H9 (cell line): ENCODE measurements at regions not wholly inside any gene's neighbourhood (a gene's known extent, or its start where the extent isn't known, plus 50 kb on each side); places are given as distances from the start of the nearest gene placed in this dataset.

Source experiments
- DNase-seq: peaks from one replicate; pipeline ENCODE4 v3.0.0-alpha.2; 2017
- H2AFZ ChIP-seq: one replicate; pipeline ENCODE4 v1.6.1; 2013; ENCODE audit warnings: mild to moderate bottlenecking, low read length, control low read depth, moderate library complexity
- H2AK5ac ChIP-seq: 2 replicates; pipeline ENCODE4 v1.6.1; 2013; ENCODE audit warnings: low read length, control low read depth, mixed read lengths; ENCODE audit not compliant: insufficient read length
- H2BK120ac ChIP-seq: one replicate; pipeline ENCODE4 v1.6.1; 2013; ENCODE audit warnings: low read depth, mild to moderate bottlenecking, low read length, control low read depth, inconsistent platforms; ENCODE audit not compliant: poor library complexity, severe bottlenecking
- H2BK12ac ChIP-seq: 2 replicates; pipeline ENCODE4 v1.6.1; 2013; ENCODE audit warnings: low read length, control low read depth, mixed read lengths, low read depth; ENCODE audit not compliant: insufficient read length
- H2BK15ac ChIP-seq: 2 replicates; pipeline ENCODE4 v1.6.1; 2013; ENCODE audit warnings: low read depth, low read length, control low read depth
- H2BK20ac ChIP-seq: one replicate; pipeline ENCODE4 v1.6.1; 2013; ENCODE audit warnings: low read depth, mild to moderate bottlenecking, low read length, control low read depth, inconsistent platforms; ENCODE audit not compliant: poor library complexity, severe bottlenecking
- H2BK5ac ChIP-seq: 2 replicates; pipeline ENCODE4 v1.6.1; 2013; ENCODE audit warnings: low read length, control low read depth, mixed read lengths; ENCODE audit not compliant: insufficient read length
- H3K14ac ChIP-seq: 2 replicates; pipeline ENCODE4 v1.6.1; 2013; ENCODE audit warnings: low read length, control low read depth; ENCODE audit not compliant: insufficient read depth
- H3K18ac ChIP-seq: 2 replicates; pipeline ENCODE4 v1.6.1; 2013; ENCODE audit warnings: low read depth, mild to moderate bottlenecking, mixed read lengths, low read length, control low read depth; ENCODE audit not compliant: insufficient read length
- H3K23ac ChIP-seq: 2 replicates; pipeline ENCODE4 v1.6.1; 2013; ENCODE audit warnings: low read length, control low read depth, mixed read lengths, low read depth; ENCODE audit not compliant: insufficient read length
- H3K23me2 ChIP-seq: 2 replicates; pipeline ENCODE4 v1.6.1; 2013; ENCODE audit warnings: low read depth, mild to moderate bottlenecking, mixed read lengths, low read length, control low read depth; ENCODE audit not compliant: insufficient read length, poor library complexity, severe bottlenecking
- H3K27ac ChIP-seq: 2 replicates; pipeline ENCODE4 v1.5.1; 2013; ENCODE audit warnings: low read length, control low read depth, mixed read lengths, low read depth; ENCODE audit not compliant: insufficient read length
- H3K27me3 ChIP-seq: 2 replicates; pipeline ENCODE4 v1.6.1; 2013; ENCODE audit warnings: low read length, control low read depth, inconsistent platforms; ENCODE audit not compliant: insufficient read depth
- H3K4ac ChIP-seq: 2 replicates; pipeline ENCODE4 v1.6.1; 2013; ENCODE audit warnings: low read depth, mild to moderate bottlenecking, control low read depth, inconsistent platforms, low read length, moderate library complexity
- H3K4me1 ChIP-seq: 2 replicates; pipeline ENCODE4 v1.6.1; 2013; ENCODE audit warnings: low read length, control low read depth, inconsistent platforms; ENCODE audit not compliant: insufficient read depth
- H3K4me2 ChIP-seq: 2 replicates; pipeline ENCODE4 v1.6.1; 2013; ENCODE audit warnings: low read length, control low read depth, mixed read lengths; ENCODE audit not compliant: insufficient read length, insufficient read depth
- H3K56ac ChIP-seq: 2 replicates; pipeline ENCODE4 v1.6.1; 2013; ENCODE audit warnings: low read depth, mild to moderate bottlenecking, mixed read lengths, low read length, control low read depth; ENCODE audit not compliant: insufficient read length
- H3K79me1 ChIP-seq: 2 replicates; pipeline ENCODE4 v1.6.1; 2013; ENCODE audit warnings: low read depth, mild to moderate bottlenecking, moderate library complexity, low read length, control low read depth, inconsistent platforms; ENCODE audit not compliant: insufficient read depth, poor library complexity, severe bottlenecking
- H3K79me2 ChIP-seq: 2 replicates; pipeline ENCODE4 v1.6.1; 2013; ENCODE audit warnings: low read length, control low read depth, inconsistent platforms; ENCODE audit not compliant: insufficient read depth
- H3K9ac ChIP-seq: 2 replicates; pipeline ENCODE4 v1.6.1; 2013; ENCODE audit warnings: low read length, control low read depth, mixed read lengths; ENCODE audit not compliant: insufficient read length; ENCODE audit errors: extremely low read depth
- H3K9me3 ChIP-seq: one replicate; pipeline ENCODE4 v1.6.1; 2013; ENCODE audit warnings: low read depth, low read length, inconsistent platforms; ENCODE audit not compliant: control insufficient read depth
- H3T11ph ChIP-seq: one replicate; pipeline ENCODE4 v1.6.1; 2013; ENCODE audit warnings: mild to moderate bottlenecking, low read length, control low read depth, inconsistent platforms
- H4K20me1 ChIP-seq: one replicate; pipeline ENCODE4 v1.6.1; 2013; ENCODE audit not compliant: control insufficient read depth, insufficient read length, insufficient read depth
- H4K5ac ChIP-seq: 2 replicates; pipeline ENCODE4 v1.6.1; 2013; ENCODE audit warnings: low read depth, mild to moderate bottlenecking, mixed read lengths, low read length, control low read depth; ENCODE audit not compliant: insufficient read length
- H4K8ac ChIP-seq: replicated peaks from 2 replicates; pipeline ENCODE4 v1.6.1; 2013; ENCODE audit warnings: low read length, control low read depth, mixed read lengths, low read depth; ENCODE audit not compliant: insufficient read length
- H4K91ac ChIP-seq: 2 replicates; pipeline ENCODE4 v1.6.1; 2013; ENCODE audit warnings: low read depth, mild to moderate bottlenecking, moderate library complexity, mixed read lengths, low read length, control low read depth; ENCODE audit not compliant: insufficient read length
- H3K27ac Mint-ChIP-seq, 3 experiments: 2 replicates in 2 of 3; 3 replicates in 1 of 3; pipeline ENCODE4 v1.8.0; 2020 to 2021; ENCODE audit warnings: mixed read lengths in 3 of 3, mild to moderate bottlenecking in 1 of 3, moderate library complexity in 1 of 3
- H3K27me3 Mint-ChIP-seq: 2 replicates; pipeline ENCODE4 v1.8.0; 2021; ENCODE audit warnings: low read depth, mild to moderate bottlenecking, moderate library complexity, mixed read lengths
- H3K36me3 Mint-ChIP-seq, 3 experiments: 2 replicates in 2 of 3; 3 replicates in 1 of 3; pipeline ENCODE4 v1.8.0; 2020 to 2021; ENCODE audit warnings: low read depth in 3 of 3, mixed read lengths in 3 of 3; ENCODE audit not compliant: insufficient read depth in 1 of 3
- H3K4me1 Mint-ChIP-seq, 2 experiments: 2 replicates each; pipeline ENCODE4 v1.8.0; 2020; ENCODE audit warnings: mixed read lengths in 2 of 2
- H3K4me3 Mint-ChIP-seq, 2 experiments: 2 replicates in 1 of 2; 3 replicates in 1 of 2; pipeline ENCODE4 v1.8.0; 2020 to 2021; ENCODE audit warnings: mild to moderate bottlenecking in 2 of 2, mixed read lengths in 2 of 2, moderate library complexity in 1 of 2
- H3K9me3 Mint-ChIP-seq, 2 experiments: 2 replicates in 1 of 2; 3 replicates in 1 of 2; pipeline ENCODE4 v1.8.0; 2020; ENCODE audit warnings: mild to moderate bottlenecking in 2 of 2, mixed read lengths in 2 of 2, moderate library complexity in 1 of 2
- WGBS: extraction: QIAGEN DNeasy Blood & Tissue Kit; methylation state at CpG from one replicate; pipeline ENCODE4 v1.1.7; 2013; ENCODE audit warnings: missing lambda C conversion rate, low lambda C conversion rate, mixed read lengths; ENCODE audit not compliant: insufficient read length; ENCODE audit errors: extremely low coverage; 5-methylcytosine and 5-hydroxymethylcytosine counted together
- TF ChIP-seq, protein P1 (sequence below): fragments of 200-600 bp; sonication (generic); conservative IDR thresholded peaks from 3 replicates; pipeline ENCODE4 v1.8.0; 2021; ENCODE audit warnings: antibody characterized with exemption, mild to moderate bottlenecking

DNA sequence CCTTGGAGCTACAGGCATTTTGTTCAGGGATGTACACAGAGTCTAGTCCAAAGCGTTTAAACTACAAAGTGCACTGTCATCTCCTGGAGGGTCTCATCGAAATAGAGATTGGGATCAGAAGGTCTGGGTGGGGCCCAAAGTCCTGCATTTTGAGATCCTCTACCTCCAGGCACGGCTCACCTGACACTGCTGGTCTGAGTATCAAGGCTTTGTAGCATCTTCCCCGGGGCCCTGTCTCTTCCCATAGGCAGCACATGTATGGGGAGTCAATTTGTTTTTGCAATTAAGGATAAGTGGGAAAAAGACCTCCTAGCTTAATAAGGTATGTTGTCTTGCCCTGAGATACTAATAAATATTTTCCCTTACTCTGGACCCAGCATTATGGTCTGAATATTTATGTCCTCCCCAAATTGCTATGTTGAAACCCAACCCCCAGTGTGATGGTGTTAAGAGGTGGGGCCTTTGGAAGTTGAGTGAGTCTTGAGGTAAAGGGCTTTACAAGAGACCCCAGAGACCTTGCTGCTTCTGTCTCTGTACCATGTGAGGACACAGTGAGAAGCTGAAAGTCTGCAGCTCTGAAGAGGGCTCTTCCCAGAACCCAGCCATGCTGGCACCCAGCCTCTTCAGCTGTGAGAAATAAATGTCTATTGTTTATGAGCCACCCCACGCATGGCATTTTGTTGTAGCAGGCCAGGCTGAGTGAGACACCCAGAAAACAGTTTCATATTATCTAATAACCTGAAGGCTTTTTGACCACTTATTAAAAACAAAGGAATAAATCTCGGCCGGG, 258.7 kb upstream of the HS6ST1 start:
- Histone ChIP-seq H3K14ac (no peak overlapping the region), H3K27ac (no peak overlapping the region), H2BK5ac (no peak overlapping the region), H3K23me2 (no peaks in the 10 kb centered on the region), H3K56ac (no peak overlapping the region), H3K23ac (no peak overlapping the region), H2BK120ac (no peak overlapping the region), H4K5ac (no peak overlapping the region), H3K9me3 (no peaks in the 10 kb centered on the region), H3K79me1 (no peaks in the 10 kb centered on the region), H3K4me2 (no peak overlapping the region), H3K4ac (no peak overlapping the region), H3K18ac (no peak overlapping the region), H4K20me1 (no peaks in the 10 kb centered on the region), H2BK15ac (no peak overlapping the region), H3K79me2 (no peaks in the 10 kb centered on the region), H2BK20ac (no peak overlapping the region), H3K4me1 (no peaks in the 10 kb centered on the region), H4K8ac (no peak overlapping the region), H3K27me3 (no peaks in the 10 kb centered on the region), H2AK5ac (no peak overlapping the region), H2BK12ac (no peak overlapping the region), H2AFZ (no peak overlapping the region), H3K9ac (no peak overlapping the region), H3T11ph (no peak overlapping the region), H4K91ac (no peak overlapping the region)
- Mint-ChIP-seq H3K4me1 (no peaks in the 10 kb centered on the region), H3K27ac (no peak overlapping the region), H3K27me3 (no peaks in the 10 kb centered on the region; the same call in none of the 2 replicates), H3K36me3 (no peaks in the 10 kb centered on the region), H3K4me3 (no peak overlapping the region), H3K9me3 (no peaks in the 10 kb centered on the region)
- no CpG with 5 or more reads among the region's 7 CpGs for WGBS
- TF ChIP-seq, protein P1, sequence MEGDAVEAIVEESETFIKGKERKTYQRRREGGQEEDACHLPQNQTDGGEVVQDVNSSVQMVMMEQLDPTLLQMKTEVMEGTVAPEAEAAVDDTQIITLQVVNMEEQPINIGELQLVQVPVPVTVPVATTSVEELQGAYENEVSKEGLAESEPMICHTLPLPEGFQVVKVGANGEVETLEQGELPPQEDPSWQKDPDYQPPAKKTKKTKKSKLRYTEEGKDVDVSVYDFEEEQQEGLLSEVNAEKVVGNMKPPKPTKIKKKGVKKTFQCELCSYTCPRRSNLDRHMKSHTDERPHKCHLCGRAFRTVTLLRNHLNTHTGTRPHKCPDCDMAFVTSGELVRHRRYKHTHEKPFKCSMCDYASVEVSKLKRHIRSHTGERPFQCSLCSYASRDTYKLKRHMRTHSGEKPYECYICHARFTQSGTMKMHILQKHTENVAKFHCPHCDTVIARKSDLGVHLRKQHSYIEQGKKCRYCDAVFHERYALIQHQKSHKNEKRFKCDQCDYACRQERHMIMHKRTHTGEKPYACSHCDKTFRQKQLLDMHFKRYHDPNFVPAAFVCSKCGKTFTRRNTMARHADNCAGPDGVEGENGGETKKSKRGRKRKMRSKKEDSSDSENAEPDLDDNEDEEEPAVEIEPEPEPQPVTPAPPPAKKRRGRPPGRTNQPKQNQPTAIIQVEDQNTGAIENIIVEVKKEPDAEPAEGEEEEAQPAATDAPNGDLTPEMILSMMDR, result no peak
- DNase-seq, result no peak
